ENCODE measurements at regions not wholly inside any gene's neighbourhood (a gene's known extent, or its start where the extent isn't known, plus 50 kb on each side); places are given as distances from the start of the nearest gene placed in this dataset.
"Not testable (repeated sequence)": the region's sequence is repeated elsewhere in the genome, so short reads cannot be mapped to it uniquely, and the experiment has no call there.

DNA sequence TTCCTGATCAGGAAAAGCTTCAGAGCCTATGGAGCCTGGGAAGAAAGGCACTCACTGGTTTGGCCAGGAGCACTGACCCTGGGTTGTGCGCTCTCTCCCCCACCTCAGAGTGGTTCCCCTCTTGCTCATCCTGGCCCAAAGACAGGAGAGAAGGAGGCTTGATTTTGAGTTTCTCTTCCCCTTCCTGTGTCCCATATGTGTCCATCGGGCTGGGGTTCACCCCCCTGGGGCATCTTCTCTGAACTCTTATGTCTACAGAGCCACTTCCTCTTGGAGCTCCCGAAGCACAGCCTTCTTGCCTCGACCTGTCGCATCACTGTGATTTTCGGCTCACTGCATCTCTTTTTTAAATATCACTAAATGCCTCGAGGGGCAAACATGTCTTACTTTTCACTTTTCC is 692.3 kb downstream of the RNF144A start:
- DNase-seq, result no peak

DNA sequence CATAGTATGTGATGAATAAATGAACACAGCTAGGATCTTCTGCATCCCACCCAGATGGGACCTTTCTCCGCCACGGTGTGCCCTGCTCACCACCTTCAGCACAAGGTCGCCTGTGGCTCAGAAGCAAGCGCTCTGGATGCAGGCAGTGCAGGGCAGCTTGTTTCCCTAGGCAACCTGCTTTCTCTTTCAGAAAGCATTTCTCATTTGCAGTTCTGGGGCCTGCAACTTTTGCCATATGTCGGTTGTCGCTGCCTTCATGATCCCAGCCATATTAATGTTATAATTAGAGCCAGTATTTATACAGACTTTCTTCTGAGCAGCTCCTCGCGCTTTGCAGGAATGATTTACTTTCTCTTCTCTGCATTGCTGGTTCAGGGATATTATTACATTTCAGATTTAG is 692.8 kb downstream of the RNF144A start:
- no peak for DNase-seq

DNA sequence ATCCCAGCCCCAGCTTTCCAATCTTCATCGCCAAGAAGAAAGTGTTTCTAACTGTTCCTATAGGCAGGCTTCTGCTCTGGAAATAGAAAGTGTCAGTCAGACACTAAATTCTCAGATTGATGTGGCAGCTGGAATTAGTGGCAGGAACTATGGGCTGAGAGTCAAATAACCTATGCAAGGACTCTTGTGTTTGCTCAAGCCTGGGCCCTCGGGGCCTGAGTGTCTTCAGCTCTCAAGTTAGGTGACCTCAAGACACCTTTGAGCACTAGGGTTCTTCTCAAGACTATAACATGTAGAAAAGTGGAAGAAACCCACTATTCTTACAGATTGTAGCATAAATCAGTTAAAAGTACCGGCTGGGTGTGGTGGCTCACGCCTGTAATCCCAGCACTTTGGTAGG is 694.5 kb downstream of the RNF144A start:
- no peak for DNase-seq

DNA sequence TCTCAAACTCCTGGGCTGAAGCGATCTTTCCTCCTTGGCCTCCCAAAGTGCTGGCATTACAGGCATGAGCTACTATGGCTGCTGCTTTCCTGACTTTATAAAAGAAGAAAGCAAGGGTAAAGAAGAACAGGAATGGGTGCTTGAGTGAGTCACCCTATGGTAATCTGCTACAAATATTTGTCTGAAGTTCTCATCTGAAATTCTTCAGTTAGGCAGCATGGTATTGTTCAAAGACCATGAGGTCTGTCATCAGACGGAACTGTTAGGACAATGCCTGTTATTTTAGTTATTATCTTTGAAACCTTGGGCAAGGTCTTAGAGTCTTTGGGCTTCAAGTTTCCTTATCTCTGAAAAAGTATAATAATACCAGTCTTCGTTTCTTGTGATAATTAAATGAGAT is 695.8 kb downstream of the RNF144A start:
- no peak for DNase-seq

DNA sequence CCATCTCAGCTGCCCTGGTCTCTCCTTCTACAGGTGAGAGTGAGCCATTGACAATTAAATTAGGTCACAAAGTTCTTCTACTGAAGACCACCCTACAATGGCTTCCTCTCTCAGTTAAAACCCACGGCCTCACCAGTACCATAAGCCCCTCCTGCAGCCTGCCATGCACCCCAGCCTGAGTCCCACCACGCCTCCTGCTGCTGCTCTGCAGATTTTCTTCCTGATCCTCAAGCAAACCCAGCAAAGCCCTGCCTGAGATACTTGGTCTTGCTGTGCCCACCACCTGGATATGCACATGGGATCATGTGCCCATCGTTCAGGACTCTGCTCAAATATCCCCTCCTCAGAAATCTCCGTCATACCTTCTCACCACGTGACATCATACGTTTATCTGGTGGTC is 696.6 kb downstream of the RNF144A start:
- no peak for DNase-seq

DNA sequence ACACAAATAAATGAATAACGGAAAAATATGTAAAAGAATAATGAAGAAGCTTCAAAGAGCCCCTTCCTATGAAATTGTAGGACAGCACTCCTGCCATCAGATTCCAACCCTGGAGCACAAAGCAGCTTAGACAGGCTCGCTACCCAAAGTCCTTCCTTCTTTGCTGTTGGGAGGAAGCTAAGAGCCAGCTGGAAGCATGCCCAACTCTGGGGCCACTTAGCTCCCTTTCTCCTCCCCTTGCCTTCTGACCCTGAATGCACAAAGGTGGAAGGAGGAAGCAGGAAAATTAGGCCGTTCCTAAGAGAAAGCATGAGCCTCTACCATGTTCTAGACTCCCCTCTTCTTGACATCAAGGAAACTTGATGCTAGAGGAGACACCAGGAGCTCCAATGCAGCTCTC is 700.8 kb downstream of the RNF144A start:
- DNase-seq, result no peak

DNA sequence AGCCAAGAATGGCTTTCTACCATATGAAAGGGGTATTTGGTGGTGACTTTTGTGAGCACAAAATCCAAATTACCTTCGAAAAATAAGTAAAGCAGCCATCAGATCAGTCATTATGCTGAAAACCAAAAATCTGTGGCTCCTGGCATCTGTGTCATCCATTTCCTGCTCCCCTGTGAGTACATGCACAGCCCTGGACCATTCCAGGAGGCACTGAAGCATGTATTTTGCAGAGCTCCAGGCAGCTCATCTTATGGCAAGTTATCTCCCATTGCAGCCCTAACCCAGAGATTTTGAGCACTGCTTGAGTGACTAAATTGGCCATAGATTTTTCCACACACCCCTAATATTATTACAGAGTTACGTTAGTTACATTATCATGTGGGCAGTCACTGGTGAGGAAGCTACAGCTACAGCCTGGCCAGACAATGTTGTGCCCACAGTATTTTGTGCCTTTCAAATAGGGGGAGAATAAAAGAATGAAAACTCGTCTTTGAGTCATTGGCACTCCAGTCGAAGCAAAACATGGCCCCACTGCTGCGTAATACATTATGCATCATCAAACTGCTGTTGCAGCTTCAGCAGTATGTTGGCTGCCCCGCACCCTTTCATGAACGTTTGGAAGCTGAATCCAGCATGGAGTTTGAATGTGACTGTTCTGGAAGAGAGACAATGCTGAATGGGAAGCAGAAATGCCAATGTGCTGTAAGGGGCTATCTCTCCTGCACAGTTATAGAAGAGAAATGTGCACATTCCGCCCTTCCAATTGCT is 702.2 kb downstream of the RNF144A start:
- DNase-seq, result no peak

DNA sequence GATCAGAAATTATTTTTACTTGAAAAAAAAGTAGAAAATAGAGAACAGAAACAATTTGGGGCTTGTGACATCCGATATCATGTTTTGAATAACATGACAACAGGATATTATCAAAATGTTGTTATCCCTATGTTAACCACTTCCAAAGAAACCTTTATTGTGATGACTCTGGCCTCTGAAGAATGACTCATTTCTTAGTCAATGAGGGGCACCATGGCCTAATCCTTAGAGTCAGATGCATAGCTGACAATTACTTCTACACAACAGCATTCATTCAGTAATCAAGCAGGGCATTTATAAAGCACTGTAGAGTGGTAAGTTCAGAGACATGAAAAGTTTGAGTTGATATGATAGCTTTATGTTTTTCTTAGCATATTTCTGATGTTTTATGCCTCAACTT is 703.0 kb downstream of the RNF144A start:
- DNase-seq, result no peak

DNA sequence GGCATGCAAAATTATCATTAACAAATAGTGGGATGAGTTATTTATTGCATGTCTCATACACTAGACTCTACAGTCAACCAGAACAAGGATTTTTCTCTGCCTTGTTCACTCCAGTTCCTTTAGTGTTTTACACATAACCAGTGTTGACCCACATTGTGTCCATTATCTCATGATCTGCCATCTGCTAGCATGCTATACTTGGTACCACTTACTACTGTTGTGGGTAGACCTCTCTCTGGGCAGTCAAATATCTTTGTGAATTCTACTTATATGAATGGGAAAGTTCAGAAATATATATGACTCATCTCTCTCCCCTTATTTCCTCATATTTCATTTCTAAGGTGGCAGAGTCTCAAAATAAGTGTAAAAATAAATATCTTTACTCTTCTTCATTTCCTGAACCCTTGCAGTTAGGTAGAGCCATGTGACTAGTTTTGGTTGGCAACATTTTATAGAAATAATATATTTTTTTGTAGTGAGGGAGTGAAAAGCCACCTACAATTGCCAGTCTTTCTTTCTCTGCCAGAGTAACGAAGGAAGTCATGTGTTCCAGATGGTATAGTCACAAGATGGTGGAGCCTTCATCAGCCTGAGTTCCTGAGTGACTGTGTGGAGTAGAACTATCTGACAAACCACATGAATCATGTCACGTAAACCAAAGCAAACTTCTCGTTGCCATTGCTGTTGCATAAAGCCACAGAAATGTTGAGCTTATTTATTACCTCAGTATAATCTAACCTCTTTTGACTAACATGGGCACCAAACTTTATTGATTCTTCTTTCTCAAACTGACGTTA is 704.0 kb downstream of the RNF144A start:
- no peak for DNase-seq

DNA sequence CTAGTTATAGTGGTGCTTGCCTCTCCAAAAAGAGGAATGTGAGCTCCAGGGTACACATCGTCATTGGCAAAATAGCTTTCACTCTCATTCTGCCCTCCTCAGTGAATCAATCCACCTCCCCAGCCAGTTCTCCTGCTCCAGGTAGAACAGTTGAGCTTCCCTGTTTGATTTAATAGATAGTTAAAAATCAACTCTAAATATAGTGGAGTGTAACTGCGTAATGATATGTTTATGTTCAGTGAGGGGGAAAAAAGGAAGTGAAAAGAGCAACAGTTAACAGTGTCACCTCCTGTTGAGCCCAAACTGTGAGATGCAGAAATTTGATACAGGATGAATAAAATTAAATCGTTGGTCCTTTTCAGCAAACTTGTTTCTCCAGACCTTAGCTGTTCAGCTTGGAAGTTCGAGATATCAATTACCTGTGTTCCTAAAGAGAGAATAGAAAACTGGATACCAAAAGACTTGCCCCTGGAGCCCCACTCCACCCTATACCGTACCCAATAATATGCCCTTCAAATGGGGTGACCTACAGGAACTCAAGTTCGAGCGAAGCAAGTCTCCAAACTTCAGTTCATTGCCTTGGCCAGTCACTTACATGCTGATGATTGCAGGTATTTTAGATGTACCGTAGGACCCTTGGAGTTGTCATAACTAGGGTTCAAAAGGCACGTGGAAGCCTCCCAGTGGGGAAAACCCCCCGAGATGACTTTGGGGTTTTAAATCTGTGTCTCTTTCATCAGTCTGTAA is 708.4 kb downstream of the RNF144A start:
- DNase-seq, result no peak

DNA sequence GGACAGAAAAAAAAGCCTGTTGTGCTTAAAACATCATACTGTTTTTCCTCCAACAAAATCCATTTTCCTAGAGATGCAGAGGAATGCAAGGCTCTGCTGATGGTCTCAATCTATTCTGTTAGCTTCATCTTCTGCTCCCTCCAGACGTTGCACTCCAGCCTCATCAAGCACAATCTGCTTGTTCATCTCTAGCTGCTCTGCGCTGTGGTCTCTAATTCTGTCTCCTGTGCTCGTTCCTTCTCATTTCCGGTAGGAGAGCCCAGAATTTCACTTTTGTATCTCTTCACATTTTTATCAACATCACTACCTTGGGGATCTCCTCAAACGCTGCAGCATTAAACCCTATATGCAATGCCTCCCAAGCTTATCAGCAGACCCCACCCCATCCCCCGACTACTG is 708.9 kb downstream of the RNF144A start:
- DNase-seq, result no peak

DNA sequence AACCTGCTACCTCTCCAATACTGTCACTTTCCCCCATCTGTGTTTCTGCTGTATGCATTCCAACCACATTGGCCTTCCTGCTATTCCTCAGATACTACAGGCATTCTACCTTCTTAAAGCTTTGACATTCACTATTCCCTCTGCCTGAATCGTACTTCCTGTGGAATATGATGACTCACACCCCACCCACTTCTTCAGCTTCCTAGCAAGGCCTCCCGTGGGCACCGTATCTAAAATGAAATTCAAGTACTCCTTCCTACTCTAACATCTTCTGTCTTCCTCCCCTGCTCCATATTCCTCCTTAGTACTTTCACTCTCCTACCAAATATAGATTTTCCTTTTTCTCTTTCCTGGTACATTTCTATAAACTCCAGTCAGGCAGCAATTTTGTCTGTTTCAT is 710.4 kb downstream of the RNF144A start:
- DNase-seq, result no peak

DNA sequence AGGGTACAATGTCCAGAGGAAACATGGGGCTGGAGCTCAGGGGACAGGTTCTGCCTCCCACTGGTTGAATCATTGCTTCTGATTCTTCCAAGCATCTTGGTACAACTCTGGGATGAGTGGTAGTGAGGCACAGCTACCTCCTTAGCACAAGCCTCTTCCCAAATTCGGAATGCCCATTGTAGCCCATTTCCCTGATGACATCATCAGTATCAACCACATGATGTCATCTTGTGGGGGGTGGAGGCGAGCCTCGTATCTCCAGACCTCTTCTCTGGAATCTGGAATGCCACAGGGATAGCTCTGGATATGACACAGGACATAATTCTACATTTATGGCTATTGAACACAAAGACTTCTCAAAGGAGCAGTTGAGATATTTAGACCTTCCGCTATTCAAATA is 715.2 kb downstream of the RNF144A start:
- no peak for DNase-seq

DNA sequence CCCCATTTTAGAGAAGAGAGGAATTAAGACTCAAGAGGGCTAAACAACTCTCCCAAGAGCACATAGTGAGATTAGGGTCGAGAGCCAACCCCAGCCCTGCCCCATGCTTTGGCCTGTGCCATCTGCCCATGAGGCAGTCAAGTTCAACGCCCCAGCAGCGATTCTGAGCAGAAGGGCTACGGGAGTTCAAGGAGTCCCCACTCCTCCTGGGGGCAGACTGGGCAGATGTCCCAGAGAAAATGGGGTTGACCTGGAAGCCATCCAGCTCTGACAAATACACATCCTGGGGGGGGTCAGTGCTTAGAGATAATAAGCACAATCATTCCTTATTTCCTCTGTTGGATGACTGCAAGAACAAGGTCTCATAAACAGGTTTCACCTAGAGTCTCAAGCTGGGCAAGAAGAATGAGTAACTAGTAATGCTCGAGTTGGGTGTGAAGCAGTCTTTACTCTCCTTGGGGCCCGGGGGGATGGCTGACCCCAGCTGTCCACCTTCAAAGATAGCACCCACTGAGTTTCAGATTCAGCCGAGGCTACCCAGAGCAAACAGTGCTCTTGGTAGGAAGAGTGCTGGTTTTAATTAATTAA is 716.4 kb downstream of the RNF144A start:
- DNase-seq, result no peak

DNA sequence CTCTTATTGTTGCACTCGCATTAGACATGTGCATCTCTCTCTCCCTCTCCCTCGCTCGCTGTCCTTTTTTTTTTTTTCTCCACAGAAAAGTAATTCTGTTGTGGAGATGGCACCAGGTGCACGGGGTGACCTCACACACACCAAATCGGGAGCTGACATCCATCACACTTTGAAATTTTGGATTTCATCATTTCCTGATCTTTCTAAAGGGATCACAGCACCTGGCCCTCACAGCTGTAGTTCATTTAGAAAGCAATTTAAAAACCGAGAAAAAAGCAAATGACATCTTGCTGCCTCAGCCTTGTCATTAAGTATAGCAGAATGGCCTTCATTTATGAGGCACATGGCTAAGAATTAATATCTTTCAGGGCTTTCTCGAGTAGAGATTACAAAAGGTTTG is 717.2 kb downstream of the RNF144A start:
- DNase-seq, result no peak

DNA sequence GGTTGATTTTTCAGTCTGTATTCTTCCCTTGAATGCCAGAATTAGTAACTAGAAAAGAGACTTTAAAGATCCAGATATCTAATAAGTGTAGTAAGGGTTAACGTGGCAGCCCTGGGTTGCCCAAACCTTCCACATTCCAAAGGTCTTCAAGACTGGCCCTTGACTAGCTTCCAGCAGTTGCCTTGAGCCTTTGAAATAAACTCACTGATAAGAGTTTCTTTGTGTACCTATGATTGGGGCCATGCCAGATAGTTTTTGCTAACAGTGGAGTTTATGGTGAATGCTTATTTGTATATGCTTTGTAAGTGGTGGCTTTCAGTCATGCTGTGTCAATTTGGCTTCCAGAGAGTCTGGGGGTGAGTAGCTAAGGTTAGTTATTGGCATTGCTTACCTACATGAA is 722.3 kb downstream of the RNF144A start:
- DNase-seq, result no peak

DNA sequence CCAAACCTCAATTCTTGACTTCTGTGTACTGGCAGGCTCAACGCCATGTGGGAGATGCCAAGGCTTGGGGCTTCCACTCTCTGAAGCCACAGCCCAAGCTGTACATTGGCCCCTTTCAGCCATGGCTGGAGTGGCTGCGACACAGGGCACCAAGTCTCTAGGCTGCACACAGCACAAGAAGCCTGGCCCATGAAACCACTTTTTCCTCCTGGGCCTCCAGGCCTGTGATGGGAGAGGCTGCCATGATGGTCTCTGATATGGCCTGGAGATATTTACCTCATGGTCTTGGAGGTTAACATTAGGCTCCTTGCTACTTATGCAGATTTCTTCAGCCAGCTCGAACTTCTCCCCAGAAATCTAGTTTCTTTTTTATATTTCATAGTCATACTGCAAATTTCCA is 724.1 kb downstream of the RNF144A start:
- not testable (repeated sequence) for DNase-seq

DNA sequence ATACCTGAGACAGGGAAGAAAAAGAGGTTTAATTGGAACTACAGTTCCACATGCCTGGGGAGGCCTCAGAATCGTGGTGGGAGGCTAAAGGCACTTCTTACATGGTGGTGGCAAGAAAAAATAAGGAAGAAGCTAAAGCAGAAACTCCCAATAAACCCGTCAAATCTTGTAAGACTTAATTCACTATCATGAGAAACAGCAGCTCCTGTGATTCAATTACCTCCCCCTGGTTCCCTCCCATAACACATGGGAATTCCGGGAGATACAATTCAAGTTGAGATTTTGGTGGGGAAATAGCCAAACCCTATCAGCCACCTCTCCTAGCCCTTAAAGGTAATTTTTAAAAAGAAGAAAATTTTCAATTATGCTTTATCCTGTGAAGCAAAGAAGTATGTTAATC is 728.8 kb downstream of the RNF144A start:
- no peak for DNase-seq

DNA sequence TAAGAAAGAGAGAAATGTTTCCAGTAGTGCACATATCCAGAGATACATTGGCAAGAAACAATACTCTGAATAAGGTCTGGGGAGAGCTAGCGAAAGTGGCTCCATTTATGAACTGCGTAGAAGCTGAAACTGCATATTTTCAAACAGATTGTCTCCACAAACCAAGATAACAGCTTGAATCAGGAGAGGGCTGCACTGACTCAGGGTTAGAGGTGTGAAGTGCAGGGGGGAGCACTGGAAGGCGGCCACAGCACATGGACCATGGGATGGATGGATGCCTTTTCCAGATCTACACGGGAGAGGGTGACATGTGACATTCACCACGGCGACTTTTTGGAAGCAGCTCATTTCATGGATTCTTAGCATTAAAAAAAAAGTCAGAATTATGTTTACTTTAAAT is 729.4 kb downstream of the RNF144A start:
- no peak for DNase-seq

DNA sequence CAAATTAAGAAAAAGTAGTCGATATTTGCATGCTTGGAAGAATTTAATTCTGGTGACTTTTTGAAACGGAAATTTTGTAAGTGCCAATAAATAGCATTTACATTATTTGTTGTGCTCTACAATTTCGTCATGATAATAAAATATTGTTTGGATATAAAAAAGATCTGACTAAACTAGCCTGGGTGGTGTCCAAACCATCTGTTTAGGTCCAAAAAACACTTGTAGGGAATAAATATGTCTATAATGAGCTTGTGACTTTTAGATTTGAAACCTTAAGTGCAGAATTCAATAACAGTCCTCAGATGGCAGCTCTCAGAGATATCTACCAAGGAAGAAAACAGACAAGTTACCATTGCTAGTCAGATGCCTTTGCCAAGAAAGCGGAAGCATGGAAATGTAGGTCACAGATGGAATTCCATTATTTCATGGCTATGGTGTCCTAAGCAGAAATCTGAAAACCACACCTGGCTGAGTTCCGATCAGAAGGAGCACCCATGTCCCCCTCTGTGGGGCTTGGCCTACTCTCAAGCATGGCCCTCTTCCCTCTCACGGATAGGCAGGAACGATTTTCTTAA is 731.1 kb downstream of the RNF144A start:
- no peak for DNase-seq

DNA sequence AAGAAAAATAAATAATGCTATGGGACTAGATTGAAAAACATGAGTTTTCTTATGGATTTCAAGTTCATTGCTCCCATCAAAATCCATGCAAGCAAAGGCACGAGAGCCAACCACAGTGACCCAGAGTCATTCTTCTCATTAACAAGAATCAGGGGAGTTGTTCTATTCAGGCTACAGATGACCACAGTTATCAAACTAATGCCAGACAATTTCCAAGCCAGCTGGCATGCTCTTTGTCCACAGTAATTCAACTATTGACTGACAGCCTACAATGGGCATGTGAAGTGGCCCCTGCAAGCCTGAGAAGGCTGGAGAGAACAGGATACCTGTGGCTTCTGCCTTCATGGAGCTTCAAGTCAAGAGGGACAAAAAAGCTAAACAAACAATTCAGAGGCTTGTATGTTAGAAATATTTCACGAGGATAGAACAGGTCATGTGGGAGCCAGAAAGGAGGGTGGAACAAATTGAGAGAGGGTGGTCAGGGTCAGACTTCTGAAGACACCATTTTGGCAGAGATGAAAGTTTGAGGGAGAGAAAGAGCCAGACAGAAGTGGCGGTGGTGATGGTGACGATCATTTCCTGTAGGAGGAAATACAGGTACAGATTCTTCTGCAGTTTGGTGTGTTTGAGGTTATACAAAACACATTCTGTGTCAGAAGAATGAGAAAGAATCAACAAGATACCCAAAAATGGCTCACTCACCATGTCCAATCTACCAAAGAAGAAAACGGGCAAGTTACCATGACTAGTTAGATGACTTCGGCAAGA is 732.4 kb downstream of the RNF144A start:
- DNase-seq, result no peak

DNA sequence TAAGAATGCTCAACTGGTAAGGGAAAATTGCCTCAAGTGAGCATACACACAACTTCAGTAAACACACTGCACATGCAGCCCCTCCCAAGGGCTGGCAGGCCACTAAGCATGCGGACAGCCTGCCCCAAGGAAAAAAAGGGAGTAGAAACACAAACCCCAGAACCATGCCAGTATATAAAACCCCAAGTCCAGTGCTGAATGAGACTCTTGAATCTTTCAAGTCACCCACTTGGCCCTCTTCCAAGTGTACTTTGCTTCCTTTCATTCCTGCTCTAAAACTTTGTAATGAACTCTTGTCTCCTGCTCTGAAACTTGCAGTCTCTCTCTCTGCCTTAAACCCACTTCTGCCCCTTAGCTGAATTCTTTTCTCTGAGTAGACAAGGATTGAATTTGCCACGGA is 736.4 kb downstream of the RNF144A start:
- no peak for DNase-seq

Measured in GOT3 (cell line).